GM19467 (cell line): ENCODE measurements at regions not wholly inside any gene's neighbourhood (a gene's known extent, or its start where the extent isn't known, plus 50 kb on each side); places are given as distances from the start of the nearest gene placed in this dataset.
"Not testable (repeated sequence)": the region's sequence is repeated elsewhere in the genome, so short reads cannot be mapped to it uniquely, and the experiment has no call there.

Source experiments
- ATAC-seq: cut with Tn5 transposase; IDR thresholded peaks from one replicate; pipeline ENCODE4 v1.9.1; 2021; ENCODE audit warnings: mild to moderate bottlenecking, moderate library complexity; ENCODE audit not compliant: unreplicated experiment

GRCh38 chr5:21615195-21615765 is 1237.9 kb downstream of the CDH12 start:
- ATAC-seq, result no peak

- no peak for ATAC-seq
Observed at GRCh38 chr5:21613971-21614488, 1239.1 kb downstream of the CDH12 start.

DNA sequence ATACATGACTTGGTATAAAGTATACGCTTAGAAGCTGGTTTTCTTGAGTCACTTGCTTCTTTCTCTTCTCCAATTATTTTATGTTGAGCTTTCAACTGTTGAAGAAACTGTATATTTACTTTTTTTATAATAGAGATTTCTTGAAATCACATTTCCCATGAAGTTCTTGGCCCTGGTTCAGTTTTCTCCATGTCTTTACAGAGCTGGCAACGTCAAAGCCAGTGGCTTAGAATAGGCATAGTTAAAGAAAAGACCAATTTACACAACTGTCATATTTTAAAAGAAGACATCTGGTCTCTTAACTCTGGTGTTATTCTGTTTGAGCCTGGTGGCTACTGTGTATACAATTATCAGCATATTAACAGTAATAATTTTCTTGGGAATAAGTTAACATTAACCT is 1249.3 kb downstream of the CDH12 start:
- ATAC-seq, result no peak

DNA sequence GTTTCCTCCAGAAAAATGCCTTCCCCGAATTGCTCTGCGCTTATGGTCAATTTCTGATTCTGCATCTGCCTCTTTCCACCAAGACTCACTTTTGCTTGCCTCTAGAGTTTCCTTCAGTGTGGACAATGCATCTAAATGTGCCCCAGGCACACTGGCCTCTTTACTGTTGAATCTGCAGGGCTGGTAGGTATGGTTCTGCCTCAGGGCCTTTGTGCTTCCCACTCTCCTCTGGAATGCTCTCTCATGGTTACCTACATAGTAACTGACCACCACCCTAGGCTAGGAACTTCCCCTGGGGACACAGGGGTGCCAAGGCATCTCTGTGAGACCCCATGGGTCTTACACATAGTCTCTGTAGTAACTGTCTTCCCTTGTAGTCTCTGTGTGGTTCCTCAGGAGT is 1258.6 kb downstream of the CDH12 start:
- ATAC-seq, result no peak

- ATAC-seq, result no peak
Observed at GRCh38 chr5:21593261-21593660, 1259.9 kb downstream of the CDH12 start.

DNA sequence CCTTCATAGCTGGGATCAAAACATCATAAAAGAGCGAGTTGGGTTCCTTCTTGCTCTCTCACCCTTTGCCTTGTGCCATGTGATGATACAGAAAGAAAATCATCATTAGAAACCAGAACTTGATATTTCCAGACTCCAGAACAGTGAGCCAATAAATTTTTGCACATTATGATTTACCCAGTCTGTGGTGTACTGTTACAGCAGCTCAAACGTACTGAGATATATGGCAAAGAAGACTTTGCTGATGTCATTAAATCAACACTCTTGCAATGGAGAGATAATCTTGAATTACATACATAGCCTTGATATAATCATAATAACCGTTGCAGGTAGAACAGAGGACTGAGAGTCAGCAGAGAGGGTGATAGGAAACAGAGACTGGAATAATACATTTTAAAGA is 1271.6 kb downstream of the CDH12 start:
- ATAC-seq, result no peak

DNA sequence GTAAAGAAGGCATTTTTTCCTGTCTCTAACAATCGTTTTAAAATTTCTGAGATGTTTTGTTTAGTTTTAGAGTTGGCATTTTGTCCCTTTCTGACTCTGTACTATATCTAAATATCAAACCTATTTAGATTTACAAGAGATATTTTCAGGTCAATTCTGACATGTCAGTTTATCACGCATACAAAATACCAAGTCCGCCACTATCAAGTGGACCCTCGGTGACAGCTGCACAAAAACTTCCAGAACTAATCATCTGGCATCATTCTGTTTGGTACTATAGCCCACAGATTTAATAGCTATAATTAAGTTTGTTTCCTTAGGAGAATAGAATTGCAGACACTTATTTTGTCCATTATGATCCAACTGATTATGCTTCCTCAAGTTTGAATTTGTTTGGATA is 1278.2 kb downstream of the CDH12 start:
- ATAC-seq, result no peak

DNA sequence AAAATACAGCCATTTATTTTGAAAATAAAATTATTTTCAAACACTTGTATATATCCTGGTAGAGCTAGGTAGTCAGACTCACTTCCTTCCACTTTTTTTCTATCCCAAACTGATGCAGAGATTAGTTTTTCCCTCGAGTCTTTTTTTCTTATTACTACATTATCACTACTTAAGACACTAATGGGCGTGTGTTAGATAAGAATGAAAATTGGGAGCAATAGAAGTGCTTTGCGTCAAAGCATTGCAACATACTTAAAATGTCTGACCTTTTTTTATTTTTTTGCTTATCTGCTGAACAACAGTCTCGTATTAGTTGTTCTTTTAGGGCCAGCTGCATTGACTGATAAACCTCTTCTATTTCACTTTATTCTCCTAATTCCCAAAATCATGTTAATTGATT is 1278.7 kb downstream of the CDH12 start:
- no peak for ATAC-seq

DNA sequence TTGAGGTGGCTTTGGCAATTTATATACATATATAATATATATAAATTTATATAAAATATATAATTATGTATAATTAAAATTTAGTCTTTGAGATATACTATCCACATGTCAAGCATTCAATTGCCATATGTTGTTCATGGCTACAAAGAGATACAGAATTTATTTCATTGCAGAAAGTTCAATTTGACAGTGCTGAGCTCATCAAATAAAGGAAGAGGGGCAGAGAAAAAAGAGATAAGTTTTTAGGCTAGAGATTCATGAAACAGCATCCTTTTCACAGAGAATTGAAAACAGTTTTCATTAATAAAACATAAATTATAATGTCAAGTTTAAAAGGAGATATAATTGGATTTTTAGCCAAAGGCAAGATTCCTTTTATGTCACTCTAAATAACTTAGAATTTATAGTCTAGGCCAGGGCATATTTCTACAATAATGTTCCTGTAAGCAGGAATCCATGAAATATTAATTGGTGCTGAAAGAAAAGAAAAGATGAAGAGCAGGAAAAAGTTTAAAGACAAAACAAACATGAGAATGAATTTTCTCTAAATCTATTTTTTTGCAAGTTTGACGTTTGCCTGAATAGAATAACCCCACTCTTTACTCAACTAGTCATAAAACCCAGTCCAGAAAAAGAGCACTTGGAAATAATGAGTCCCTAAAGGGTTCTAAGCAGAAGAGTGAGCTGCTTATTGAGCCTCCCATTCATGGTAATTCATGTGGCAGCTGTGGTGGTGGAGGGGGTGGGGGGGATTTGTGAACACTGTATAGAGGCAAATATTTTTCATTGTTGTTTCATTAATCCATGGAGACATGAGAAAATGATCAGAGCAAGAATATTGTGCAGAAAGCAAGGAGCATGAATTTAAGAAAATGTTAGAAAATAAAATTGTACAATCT is 1279.5 kb downstream of the CDH12 start:
- ATAC-seq, result no peak

GRCh38 chr5:21571196-21571595 is 1281.9 kb downstream of the CDH12 start:
- ATAC-seq, result not testable (repeated sequence)

GRCh38 chr5:21559109-21559508 is 1294.0 kb downstream of the CDH12 start:
- ATAC-seq, result not testable (repeated sequence)

DNA sequence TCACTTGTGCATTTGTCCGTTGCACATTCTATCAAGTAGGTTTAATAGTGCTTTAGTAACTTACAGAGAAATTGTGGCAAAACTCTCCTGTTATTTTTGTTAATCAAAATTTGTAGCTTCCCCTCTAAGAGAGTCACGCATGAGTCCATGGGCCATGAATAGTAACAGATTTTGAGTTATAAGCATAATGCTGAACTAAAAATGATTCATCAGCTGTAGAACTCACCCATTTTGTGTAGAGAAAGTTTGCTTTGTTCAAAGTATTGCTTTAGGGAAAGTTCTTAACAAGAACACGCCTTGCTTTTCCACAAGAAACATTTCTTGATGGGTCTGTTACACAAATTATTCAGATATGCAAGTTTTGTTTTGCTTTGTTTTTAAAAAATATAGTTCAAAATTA is 1300.9 kb downstream of the CDH12 start:
- ATAC-seq, result not testable (repeated sequence)

DNA sequence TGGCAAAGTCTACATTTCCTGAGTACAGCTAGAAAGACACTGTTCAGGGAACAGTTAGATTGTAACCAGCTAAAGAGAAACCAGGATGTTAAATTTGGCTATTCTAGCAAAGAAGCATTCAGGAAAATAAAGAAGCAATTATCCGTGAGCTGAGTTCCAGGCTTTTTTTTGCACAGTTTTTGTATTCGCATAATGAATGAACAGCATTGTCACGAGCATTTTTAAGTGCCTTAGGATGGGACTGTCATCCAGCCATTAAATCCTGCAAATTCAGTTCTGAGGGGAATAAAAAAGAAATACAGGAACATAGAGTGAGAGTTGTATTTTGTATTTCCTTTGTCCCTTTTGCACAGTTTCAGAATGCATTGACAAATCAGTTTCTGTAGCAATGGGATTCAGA is 1302.2 kb downstream of the CDH12 start:
- ATAC-seq, result not testable (repeated sequence)

GRCh38 chr5:21547656-21548055 is 1305.5 kb downstream of the CDH12 start:
- ATAC-seq, result not testable (repeated sequence)

- not testable (repeated sequence) for ATAC-seq
Observed at GRCh38 chr5:21535114-21535513, 1318.0 kb downstream of the CDH12 start.

- not testable (repeated sequence) for ATAC-seq
Observed at GRCh38 chr5:21521157-21521556, 1332.0 kb downstream of the CDH12 start.

DNA sequence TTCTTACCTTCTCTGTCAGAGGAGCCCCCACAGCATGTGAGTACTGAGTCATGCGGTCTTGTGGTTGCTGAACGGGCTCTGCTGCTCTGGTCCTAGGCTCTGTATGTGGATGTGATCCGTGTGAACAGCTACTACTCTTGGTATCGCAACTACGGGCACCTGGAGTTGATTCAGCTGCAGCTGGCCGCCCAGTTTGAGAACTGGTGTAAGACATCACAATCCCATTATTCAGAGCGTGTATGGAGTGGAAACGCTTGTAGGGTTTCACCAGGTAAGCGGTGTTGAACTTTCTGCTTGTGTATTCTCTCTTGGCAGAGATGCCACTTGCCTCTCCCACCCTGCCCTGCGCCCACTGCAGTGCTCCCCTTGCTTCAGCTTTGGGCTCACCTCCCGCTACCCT is 1356.2 kb downstream of the CDH12 start:
- ATAC-seq, result not testable (repeated sequence)

DNA sequence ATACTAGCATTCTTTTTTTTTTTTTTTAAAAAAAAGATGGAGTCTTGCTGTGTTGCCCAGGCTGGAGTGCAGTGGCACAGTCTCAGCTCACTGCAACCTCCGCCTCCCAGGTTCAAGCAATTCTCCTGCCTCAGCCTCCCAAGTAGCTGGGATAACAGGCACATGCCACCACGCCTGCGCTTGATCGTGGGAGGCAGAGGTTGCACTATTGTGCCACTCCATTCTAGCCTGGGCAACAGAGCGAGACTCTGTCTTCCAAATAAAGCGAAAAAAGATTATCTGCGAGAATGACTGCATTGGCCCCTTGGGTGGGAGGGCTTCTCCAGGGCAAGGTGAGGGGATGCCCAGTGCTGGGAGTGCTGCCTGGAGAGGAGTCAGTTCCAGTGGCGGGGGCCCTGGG is 1357.1 kb downstream of the CDH12 start:
- not testable (repeated sequence) for ATAC-seq

DNA sequence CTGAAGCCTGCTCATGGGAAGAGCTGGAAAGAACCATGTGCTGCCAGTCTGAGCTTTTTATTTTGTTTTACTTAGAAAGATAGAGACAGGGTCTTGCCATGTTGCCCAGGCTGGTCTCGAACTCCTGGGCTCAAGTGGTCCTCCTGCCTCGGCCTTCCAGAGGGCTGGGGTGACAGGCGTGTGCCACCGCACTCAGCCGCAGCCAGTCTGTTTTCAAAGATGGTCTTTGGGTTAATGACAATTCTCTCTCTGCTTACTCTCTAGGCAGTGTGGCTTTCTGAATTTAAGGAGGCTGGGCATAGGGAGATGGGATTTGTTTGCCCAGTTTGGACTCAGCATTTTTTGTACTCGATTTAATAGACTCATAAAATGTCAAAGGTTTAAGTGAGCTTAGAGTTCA is 1357.9 kb downstream of the CDH12 start:
- not testable (repeated sequence) for ATAC-seq

- ATAC-seq, result not testable (repeated sequence)
Observed at GRCh38 chr5:21494033-21494432, 1359.1 kb downstream of the CDH12 start.

- not testable (repeated sequence) for ATAC-seq
Observed at GRCh38 chr5:21491182-21491581, 1362.0 kb downstream of the CDH12 start.

DNA sequence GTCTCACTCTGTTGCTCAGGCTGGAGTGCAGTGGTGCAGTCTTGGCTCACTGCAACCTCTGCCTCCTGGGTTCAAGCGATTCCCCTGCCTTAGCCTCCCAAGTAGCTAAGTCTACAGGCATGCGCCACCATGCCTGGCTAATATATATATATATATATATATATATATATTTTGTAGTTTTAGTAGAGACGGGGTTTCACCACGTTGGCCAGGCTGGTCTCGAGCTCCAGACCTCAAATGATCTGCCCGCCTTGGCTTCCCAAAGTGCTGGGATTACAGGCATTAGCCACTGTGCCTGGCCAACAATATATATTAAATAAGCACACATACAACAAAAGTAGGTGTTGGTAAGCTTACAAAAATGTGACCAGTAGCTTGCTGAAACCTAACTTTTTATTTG is 1364.3 kb downstream of the CDH12 start:
- ATAC-seq, result not testable (repeated sequence)
